ENCODE measurements at regions not wholly inside any gene's neighbourhood (a gene's known extent, or its start where the extent isn't known, plus 50 kb on each side); places are given as distances from the start of the nearest gene placed in this dataset.

DNA sequence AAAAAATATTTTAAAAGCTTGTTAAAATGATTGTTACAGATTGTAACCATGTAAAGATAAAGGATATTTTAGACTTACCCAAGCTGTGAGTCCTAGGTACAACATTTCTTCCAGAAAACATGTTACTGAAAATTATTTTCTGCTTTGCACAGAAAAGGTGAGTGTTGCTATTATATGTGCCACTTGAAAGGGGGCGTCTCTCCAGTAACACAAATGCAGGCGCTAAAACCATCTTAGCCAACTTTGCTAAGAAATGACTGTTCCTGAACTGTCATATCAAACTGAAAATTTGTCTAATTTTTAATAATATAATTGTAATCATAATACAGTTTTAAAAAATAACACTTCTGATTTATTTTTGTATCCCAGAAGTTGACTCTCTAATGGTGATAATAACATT, 75.6 kb upstream of the KRAS start:
- no peak for DNase-seq (ENCODE audit: extremely low spot score, unreplicated experiment)
- TF ChIP-seq CTCF (conservative IDR thresholded peaks at IDR 0.05): no peak
- H3K27me3 Mint-ChIP-seq: peaks cover 5% of the 10 kb centered on the region

DNA sequence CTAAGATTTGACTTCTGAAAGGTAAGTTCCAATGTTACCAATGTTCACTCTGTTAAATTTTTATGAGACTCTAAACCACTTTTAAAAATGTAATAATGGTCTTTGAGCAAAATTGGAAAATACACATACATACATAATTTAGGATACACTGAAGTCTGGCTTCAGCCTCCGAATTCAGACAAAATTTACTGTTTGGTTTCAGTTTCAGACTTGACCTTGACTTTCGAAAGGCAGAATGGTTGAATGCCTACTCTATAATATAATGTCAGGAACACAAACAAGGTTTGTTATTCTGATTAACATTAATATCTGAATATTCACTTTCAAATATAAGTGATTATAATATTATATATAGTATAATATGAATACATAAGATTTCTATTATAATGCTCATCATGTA, 74.1 kb upstream of the KRAS start:
- DNase-seq (ENCODE audit: extremely low spot score, unreplicated experiment): no peak
- Mint-ChIP-seq H3K4me1 (ENCODE audit: unreplicated experiment) (no peaks in the 10 kb centered on the region), H3K4me3 (no peak overlapping the region), H3K9me3 (no peaks in the 10 kb centered on the region), H3K27ac (no peak overlapping the region), H3K36me3 (no peaks in the 10 kb centered on the region), H3K27me3 (peaks cover 5% of the 10 kb centered on the region)
- TF ChIP-seq CTCF (conservative IDR thresholded peaks at IDR 0.05): no peak

More for the DNA sequence above, 75.6 kb upstream of the KRAS start:
- Mint-ChIP-seq H3K36me3 (no peaks in the 10 kb centered on the region), H3K4me1 (ENCODE audit: unreplicated experiment) (no peaks in the 10 kb centered on the region), H3K27ac (no peak overlapping the region), H3K4me3 (no peak overlapping the region), H3K9me3 (no peaks in the 10 kb centered on the region)

GRCh38 chr12:25323581-25323982, 72.9 kb upstream of the KRAS start:
- TF ChIP-seq CTCF (conservative IDR thresholded peaks at IDR 0.05): no peak
- DNase-seq (ENCODE audit: extremely low spot score, unreplicated experiment): no peak
- no peaks in the 10 kb centered on the region for H3K36me3 Mint-ChIP-seq
- H3K4me3 Mint-ChIP-seq: no peak overlapping the region
- H3K27ac Mint-ChIP-seq: no peak overlapping the region
- H3K4me1 Mint-ChIP-seq (ENCODE audit: unreplicated experiment): no peaks in the 10 kb centered on the region
- peaks cover 5% of the 10 kb centered on the region for H3K27me3 Mint-ChIP-seq
- H3K9me3 Mint-ChIP-seq: no peaks in the 10 kb centered on the region

DNA sequence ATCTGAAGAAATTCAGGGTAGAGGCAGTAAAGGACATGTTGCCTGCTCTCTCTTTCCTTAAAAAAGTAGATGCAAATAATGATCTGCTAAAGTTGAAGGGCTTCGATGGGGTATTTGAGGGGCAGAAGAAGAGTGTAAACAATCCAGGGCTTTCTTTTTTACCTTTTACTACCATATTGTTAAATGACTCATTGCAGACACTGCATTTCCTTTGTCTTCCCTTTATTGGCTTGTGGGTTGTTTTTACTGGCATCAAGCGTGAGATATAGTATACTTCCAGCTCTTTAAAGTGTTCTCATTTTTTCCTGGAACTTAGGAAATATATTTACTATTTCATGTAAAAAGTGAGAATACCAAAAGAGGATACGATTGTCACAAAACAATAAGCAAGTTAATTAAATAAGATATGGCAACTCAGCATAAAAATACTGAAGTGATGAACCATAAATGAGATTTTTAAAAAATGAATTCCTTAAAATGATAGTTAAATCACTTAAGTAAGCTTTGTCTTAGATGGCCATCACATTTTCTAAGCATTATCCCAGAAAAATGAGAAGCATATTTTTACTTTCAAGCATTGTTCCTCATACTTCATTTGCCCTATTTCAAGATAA, 72.3 kb upstream of the KRAS start:
- H3K9me3 Mint-ChIP-seq: no peaks in the 10 kb centered on the region

GRCh38 chr12:25322351-25322750, 71.6 kb upstream of the KRAS start:
- no peak for TF ChIP-seq CTCF (conservative IDR thresholded peaks at IDR 0.05)
- no peak for DNase-seq (ENCODE audit: extremely low spot score, unreplicated experiment)
- H3K9me3 Mint-ChIP-seq: no peaks in the 10 kb centered on the region
- peaks cover 5% of the 10 kb centered on the region for H3K27me3 Mint-ChIP-seq
- H3K27ac Mint-ChIP-seq: no peak overlapping the region
- H3K4me3 Mint-ChIP-seq: no peak overlapping the region
- H3K4me1 Mint-ChIP-seq (ENCODE audit: unreplicated experiment): no peaks in the 10 kb centered on the region
- H3K36me3 Mint-ChIP-seq: no peaks in the 10 kb centered on the region

More for the DNA sequence above, 72.3 kb upstream of the KRAS start:
- peaks cover 5% of the 10 kb centered on the region for H3K27me3 Mint-ChIP-seq
- H3K4me3 Mint-ChIP-seq: no peak overlapping the region
- TF ChIP-seq CTCF (conservative IDR thresholded peaks at IDR 0.05): no peak
- H3K27ac Mint-ChIP-seq: no peak overlapping the region
- H3K36me3 Mint-ChIP-seq: no peaks in the 10 kb centered on the region
- DNase-seq (ENCODE audit: extremely low spot score, unreplicated experiment): no peak
- H3K4me1 Mint-ChIP-seq (ENCODE audit: unreplicated experiment): no peaks in the 10 kb centered on the region

DNA sequence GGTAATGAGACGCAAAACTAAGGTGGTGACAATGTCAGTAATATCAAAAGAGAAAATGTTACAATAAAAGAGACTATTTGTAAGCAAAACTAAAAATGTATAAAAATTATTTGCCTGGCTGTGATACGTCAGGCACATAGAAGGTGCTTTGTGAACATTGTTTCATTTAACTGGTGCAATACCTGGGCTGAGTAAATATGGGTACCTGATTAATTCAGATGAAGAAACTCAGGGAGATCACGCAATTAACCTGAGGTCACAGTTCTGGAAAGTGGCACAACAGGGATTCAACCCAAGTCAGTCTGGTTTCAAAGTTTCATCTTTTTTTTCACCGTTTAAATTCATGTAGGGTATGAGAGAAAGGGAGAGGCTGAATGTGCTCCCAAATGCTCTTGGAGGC, 71.0 kb upstream of the KRAS start:
- no peaks in the 10 kb centered on the region for H3K4me1 Mint-ChIP-seq (ENCODE audit: unreplicated experiment)
- no peak for DNase-seq (ENCODE audit: extremely low spot score, unreplicated experiment)
- H3K9me3 Mint-ChIP-seq: no peaks in the 10 kb centered on the region
- no peaks in the 10 kb centered on the region for H3K36me3 Mint-ChIP-seq
- no peak for TF ChIP-seq CTCF (conservative IDR thresholded peaks at IDR 0.05)
- H3K27me3 Mint-ChIP-seq: peaks cover 5% of the 10 kb centered on the region
- H3K27ac Mint-ChIP-seq: no peak overlapping the region
- no peak overlapping the region for H3K4me3 Mint-ChIP-seq
